ENCODE measurements at regions not wholly inside any gene's neighbourhood (a gene's known extent, or its start where the extent isn't known, plus 50 kb on each side); places are given as distances from the start of the nearest gene placed in this dataset.
"Not testable (repeated sequence)": the region's sequence is repeated elsewhere in the genome, so short reads cannot be mapped to it uniquely, and the experiment has no call there.

DNA sequence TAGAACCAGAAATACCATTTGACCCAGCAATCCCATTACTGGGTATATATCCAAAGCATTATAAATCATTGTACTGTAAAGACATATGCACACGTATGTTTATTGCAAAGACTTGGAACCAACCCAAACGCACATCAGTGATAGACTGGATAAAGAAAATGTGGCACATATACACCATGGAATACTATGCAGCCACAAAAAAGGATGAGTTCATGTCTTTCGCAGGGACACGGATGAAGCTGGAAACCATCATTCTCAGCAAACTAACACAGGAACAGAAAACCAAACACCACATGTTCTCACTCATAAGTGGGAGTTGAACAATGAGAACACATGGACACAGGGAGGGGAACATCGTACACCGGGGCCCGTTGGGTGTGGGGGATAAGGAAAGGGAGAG is 242.2 kb downstream of the ACTR3 start:
- POLR2A ChIA-PET; FAIRE-seq; H3K27me3 ChIP-seq (ENCODE audit: control insufficient read depth in 1 of 2, insufficient read depth in 2 of 2, low read length in 2 of 2): not testable (repeated sequence)

DNA sequence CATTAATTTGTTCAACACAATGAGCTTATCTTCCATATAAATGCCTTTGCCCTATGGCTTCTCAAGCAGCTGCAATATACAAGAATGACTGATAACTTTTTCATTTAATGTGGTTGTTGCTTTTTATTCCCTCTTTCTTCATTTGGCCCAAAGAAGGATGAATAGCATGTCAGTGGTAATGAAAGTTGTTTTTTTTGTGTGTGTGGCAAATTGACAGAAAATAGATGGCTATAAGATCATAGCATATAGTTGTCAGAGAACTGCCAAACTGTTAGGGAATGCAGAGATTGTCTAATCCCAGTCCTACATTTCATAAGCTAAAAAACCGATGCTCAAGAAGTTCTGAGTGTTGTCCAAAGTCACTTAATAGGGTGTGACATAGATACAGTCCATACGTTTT is 244.3 kb downstream of the ACTR3 start:
- H3K27me3 ChIP-seq (ENCODE audit: control insufficient read depth in 1 of 2, insufficient read depth in 2 of 2, low read length in 2 of 2), result 0 out of 5 replicates have a peak, but pooled peaks cover 0 to 4% of the 10 kb centered on the region in 2 experiments
- TF ChIP-seq, protein P1, sequence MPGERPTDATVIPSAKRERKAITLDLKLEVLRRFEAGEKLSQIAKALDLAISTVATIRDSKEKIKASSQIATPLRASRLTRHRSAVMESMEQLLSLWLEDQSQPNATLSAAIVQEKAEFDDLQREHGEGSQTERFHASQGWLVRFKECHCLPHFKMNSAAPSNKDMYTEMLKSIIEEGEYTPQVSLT (CRISPR knock-in tag; IDR thresholded peaks at IDR 0.05; ENCODE audit: borderline replicate concordance, low read depth), result no peak
- TF ChIP-seq CENPT (CRISPR knock-in tag; IDR thresholded peaks at IDR 0.05; ENCODE audit: low read depth), result no peak
- TF ChIP-seq HMG20B (CRISPR knock-in tag; conservative IDR thresholded peaks at IDR 0.05), result no peak
- TF ChIP-seq THYN1 (CRISPR knock-in tag; IDR thresholded peaks at IDR 0.05; ENCODE audit: borderline replicate concordance, low read depth), result no peak
- no peak for TF ChIP-seq TMF1 (CRISPR knock-in tag; IDR thresholded peaks at IDR 0.05; ENCODE audit: low read depth)
- TF ChIP-seq ZNF703 (CRISPR knock-in tag; IDR thresholded peaks at IDR 0.05; ENCODE audit: borderline replicate concordance), result no peak
- TF ChIP-seq RAD21 (CRISPR knock-in tag; IDR thresholded peaks at IDR 0.05), result no peak
- TF ChIP-seq TRIM24 (CRISPR knock-in tag; IDR thresholded peaks at IDR 0.05), result no peak
- no peak for TF ChIP-seq KDM1A (CRISPR knock-in tag; IDR thresholded peaks at IDR 0.05)
- no peak for TF ChIP-seq JUND (CRISPR knock-in tag; IDR thresholded peaks at IDR 0.05)
- no peak for TF ChIP-seq SP5 (CRISPR knock-in tag; IDR thresholded peaks at IDR 0.05; ENCODE audit: borderline replicate concordance, low read depth)
- TF ChIP-seq ZNF333 (CRISPR knock-in tag; IDR thresholded peaks at IDR 0.05; ENCODE audit: borderline replicate concordance), result no peak
- TF ChIP-seq, protein P2, sequence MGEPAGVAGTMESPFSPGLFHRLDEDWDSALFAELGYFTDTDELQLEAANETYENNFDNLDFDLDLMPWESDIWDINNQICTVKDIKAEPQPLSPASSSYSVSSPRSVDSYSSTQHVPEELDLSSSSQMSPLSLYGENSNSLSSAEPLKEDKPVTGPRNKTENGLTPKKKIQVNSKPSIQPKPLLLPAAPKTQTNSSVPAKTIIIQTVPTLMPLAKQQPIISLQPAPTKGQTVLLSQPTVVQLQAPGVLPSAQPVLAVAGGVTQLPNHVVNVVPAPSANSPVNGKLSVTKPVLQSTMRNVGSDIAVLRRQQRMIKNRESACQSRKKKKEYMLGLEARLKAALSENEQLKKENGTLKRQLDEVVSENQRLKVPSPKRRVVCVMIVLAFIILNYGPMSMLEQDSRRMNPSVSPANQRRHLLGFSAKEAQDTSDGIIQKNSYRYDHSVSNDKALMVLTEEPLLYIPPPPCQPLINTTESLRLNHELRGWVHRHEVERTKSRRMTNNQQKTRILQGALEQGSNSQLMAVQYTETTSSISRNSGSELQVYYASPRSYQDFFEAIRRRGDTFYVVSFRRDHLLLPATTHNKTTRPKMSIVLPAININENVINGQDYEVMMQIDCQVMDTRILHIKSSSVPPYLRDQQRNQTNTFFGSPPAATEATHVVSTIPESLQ (CRISPR knock-in tag; conservative IDR thresholded peaks at IDR 0.05), result no peak
- TF ChIP-seq ZFP36L2 (CRISPR knock-in tag; IDR thresholded peaks at IDR 0.05), result no peak
- TF ChIP-seq NR2F1 (CRISPR knock-in tag; IDR thresholded peaks at IDR 0.05), result no peak

More for the DNA sequence above, 242.2 kb downstream of the ACTR3 start:
- H3K9ac ChIP-seq (ENCODE audit: insufficient read depth, low read depth, low read length); H3K79me2 ChIP-seq (ENCODE audit: insufficient read depth, low read length); H3K4me2 ChIP-seq (ENCODE audit: low read depth, low read length); intact Hi-C loops (cut with micrococcal nuclease; ENCODE audit: unreplicated experiment); H3K27ac ChIP-seq (ENCODE audit: extremely low read length, insufficient read depth, low read length); in situ Hi-C loops (cut with HindIII; ENCODE audit: extremely low pct_ligation_motif_present, low pct_unique_long_range_greater_than_20kb); H3K36me3 ChIP-seq (replicated peaks in 1 of 2; ENCODE audit: control insufficient read depth in 1 of 2, insufficient read depth in 2 of 2, low read length in 2 of 2); H3K4me3 ChIP-seq (replicated peaks in 1 of 3; ENCODE audit: insufficient read depth in 1 of 3, low read depth in 2 of 3, low read length in 3 of 3); ATAC-seq; CTCF ChIA-PET (ENCODE audit: low intra/inter-chr PET ratio, low total read pairs); DNase-seq (ENCODE audit: low spot score); H4K20me1 ChIP-seq (ENCODE audit: insufficient read depth, low read length); BruUV-seq (replicated peaks); H2AFZ ChIP-seq (ENCODE audit: low read length); H3K4me1 ChIP-seq (ENCODE audit: insufficient read depth, low read length); H3K9me3 ChIP-seq (ENCODE audit: low read length): not testable (repeated sequence)
- WGBS (ENCODE audit: low lambda C conversion rate), result 56% methylated on average over 7 of the region's 7 CpGs
- TF ChIP-seq, protein P3, sequence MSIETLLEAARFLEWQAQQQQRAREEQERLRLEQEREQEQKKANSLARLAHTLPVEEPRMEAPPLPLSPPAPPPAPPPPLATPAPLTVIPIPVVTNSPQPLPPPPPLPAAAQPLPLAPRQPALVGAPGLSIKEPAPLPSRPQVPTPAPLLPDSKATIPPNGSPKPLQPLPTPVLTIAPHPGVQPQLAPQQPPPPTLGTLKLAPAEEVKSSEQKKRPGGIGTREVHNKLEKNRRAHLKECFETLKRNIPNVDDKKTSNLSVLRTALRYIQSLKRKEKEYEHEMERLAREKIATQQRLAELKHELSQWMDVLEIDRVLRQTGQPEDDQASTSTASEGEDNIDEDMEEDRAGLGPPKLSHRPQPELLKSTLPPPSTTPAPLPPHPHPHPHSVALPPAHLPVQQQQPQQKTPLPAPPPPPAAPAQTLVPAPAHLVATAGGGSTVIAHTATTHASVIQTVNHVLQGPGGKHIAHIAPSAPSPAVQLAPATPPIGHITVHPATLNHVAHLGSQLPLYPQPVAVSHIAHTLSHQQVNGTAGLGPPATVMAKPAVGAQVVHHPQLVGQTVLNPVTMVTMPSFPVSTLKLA (IDR thresholded peaks at IDR 0.05), result 0 out of 2 replicates have a peak, but pooled peaks have one; percentile 3

More for the DNA sequence above, 244.3 kb downstream of the ACTR3 start:
- Histone ChIP-seq H2AFZ (ENCODE audit: low read length) (no peak overlapping the region), H3K4me1 (ENCODE audit: insufficient read depth, low read length) (no peaks in the 10 kb centered on the region), H3K9me3 (ENCODE audit: low read length) (no peaks in the 10 kb centered on the region), H3K4me3 (replicated peaks in 1 of 3; ENCODE audit: insufficient read depth in 1 of 3, low read depth in 2 of 3, low read length in 3 of 3) (no peak overlapping the region), H3K36me3 (replicated peaks in 1 of 2; ENCODE audit: control insufficient read depth in 1 of 2, insufficient read depth in 2 of 2, low read length in 2 of 2) (no peaks in the 10 kb centered on the region), H3K4me2 (ENCODE audit: low read depth, low read length) (no peak overlapping the region), H3K27ac (ENCODE audit: extremely low read length, insufficient read depth, low read length) (no peak overlapping the region), H4K20me1 (ENCODE audit: insufficient read depth, low read length) (no peaks in the 10 kb centered on the region), H3K9ac (ENCODE audit: insufficient read depth, low read depth, low read length) (no peak overlapping the region), H3K79me2 (ENCODE audit: insufficient read depth, low read length) (no peaks in the 10 kb centered on the region)
- ChIA-PET CTCF (ENCODE audit: low intra/inter-chr PET ratio, low total read pairs) (no interaction called here), POLR2A (no interaction called here)
- WGBS (ENCODE audit: low lambda C conversion rate), result 2% methylated on average over 2 of the region's 2 CpGs
- intact Hi-C loops (cut with micrococcal nuclease; ENCODE audit: unreplicated experiment) (no loop called here), in situ Hi-C loops (cut with HindIII; ENCODE audit: extremely low pct_ligation_motif_present, low pct_unique_long_range_greater_than_20kb) (no loop called here)
- no TSS peak for BruUV-seq (replicated peaks)
- FAIRE-seq, result no peak
- ATAC-seq, result no peak
- DNase-seq (ENCODE audit: low spot score), result no peak
